Endothelial cell of umbilical vein (primary cell): ENCODE measurements at regions not wholly inside any gene's neighbourhood (a gene's known extent, or its start where the extent isn't known, plus 50 kb on each side); places are given as distances from the start of the nearest gene placed in this dataset.

Source experiments
- BruUV-seq: library from RNA; stranded (reverse); fragments of 400-500 nt; replicated peaks from 2 replicates; lab custom pipeline; 2021; lab: Mats Ljungman, UMichigan
- CTCF ChIA-PET: fragments of 300-600, 350-600 bp; sonication (Branson Sonifier 250); formaldehyde crosslinking; loops from one replicate; lab custom pipeline; 2021; ENCODE audit warnings: antibody characterized with exemption, inconsistent platforms; lab: Charles Lee
- POLR2A ChIA-PET: fragments of 300-600, 350-600 bp; sonication (Branson Sonifier 250); formaldehyde crosslinking; loops from one replicate; lab custom pipeline; 2021; ENCODE audit warnings: antibody characterized with exemption, inconsistent platforms; lab: Charles Lee
- DNase-seq: peaks from one replicate; pipeline ENCODE4 v3.0.0-alpha.2; 2011; ENCODE audit warnings: low read depth, low spot score
- FAIRE-seq: peaks from 2 replicates; lab custom pipeline; 2011; peaks lifted over from hg19 to GRCh38; lab: Jason Lieb, UNC
- H2AFZ ChIP-seq: 2 replicates; pipeline ENCODE4 v1.6.0; 2012; ENCODE audit warnings: low read depth, low read length, control low read depth, inconsistent platforms
- H3K27ac ChIP-seq: 2 replicates; pipeline ENCODE4 v1.5.1; 2011; ENCODE audit warnings: low read depth, mild to moderate bottlenecking, control low read depth, low read length, moderate library complexity; ENCODE audit not compliant: insufficient read depth
- H3K27me3 ChIP-seq, 2 experiments: 2 replicates each; pipeline versions ENCODE4 v1.6.0 to v1.6.1; 2011; ENCODE audit warnings: low read length in 2 of 2, mixed read lengths in 1 of 2; ENCODE audit not compliant: control insufficient read depth in 2 of 2, insufficient read depth in 2 of 2
- H3K36me3 ChIP-seq, 2 experiments: 2 replicates in 1 of 2; 3 replicates in 1 of 2; pipeline ENCODE4 v1.5.1; 2011; ENCODE audit warnings: low read length in 2 of 2, mild to moderate bottlenecking in 1 of 2, moderate library complexity in 1 of 2; ENCODE audit not compliant: control insufficient read depth in 2 of 2, insufficient read depth in 2 of 2; ENCODE audit errors: extremely low read depth in 1 of 2
- H3K4me1 ChIP-seq: 3 replicates; pipeline ENCODE4 v1.5.1; 2011; ENCODE audit warnings: mild to moderate bottlenecking, low read length; ENCODE audit not compliant: control insufficient read depth, insufficient read depth; ENCODE audit errors: extremely low read depth
- H3K4me2 ChIP-seq: 2 replicates; pipeline ENCODE4 v1.6.1; 2011; ENCODE audit warnings: low read length, control low read depth, mixed read lengths; ENCODE audit not compliant: insufficient read depth
- H3K4me3 ChIP-seq, 3 experiments: fragments of 200-600 bp in 1 of 3; sonication (generic), shearing (Covaris generic) in 1 of 3; replicated peaks in 1 of 3; 2 replicates each; pipeline ENCODE4 v1.5.1; 2011 to 2016; ENCODE audit warnings: control low read depth in 3 of 3, low read length in 3 of 3, mild to moderate bottlenecking in 2 of 3, inconsistent platforms in 1 of 3, low read depth in 1 of 3, moderate library complexity in 1 of 3; ENCODE audit not compliant: insufficient read depth in 1 of 3
- H3K79me2 ChIP-seq: 2 replicates; pipeline ENCODE4 v1.6.0; 2012; ENCODE audit warnings: low read length, inconsistent platforms; ENCODE audit not compliant: control insufficient read depth, insufficient read depth
- H3K9ac ChIP-seq: replicated peaks from 2 replicates; pipeline ENCODE3; 2011; ENCODE audit warnings: low read length, control low read depth; ENCODE audit not compliant: insufficient read depth; ENCODE audit errors: extremely low read depth
- H3K9me1 ChIP-seq: replicated peaks from 3 replicates; pipeline ENCODE4 v1.6.0; 2011; ENCODE audit warnings: mild to moderate bottlenecking, low read length; ENCODE audit not compliant: control insufficient read depth, insufficient read depth; ENCODE audit errors: extremely low read depth
- H3K9me3 ChIP-seq: replicated peaks from 2 replicates; pipeline ENCODE4 v1.5.1; 2012; ENCODE audit warnings: low read length, inconsistent platforms; ENCODE audit not compliant: control insufficient read depth, insufficient read depth
- H4K20me1 ChIP-seq: replicated peaks from 2 replicates; pipeline ENCODE3; 2011; ENCODE audit warnings: mild to moderate bottlenecking, low read length; ENCODE audit not compliant: control insufficient read depth, insufficient read depth; ENCODE audit errors: extremely low read depth
- CTCF ChIP-seq, 2 donors: IDR thresholded peaks; 1 replicate in 1 of 2; 2 replicates in 1 of 2; pipeline ENCODE4 v1.5.1; 2011; ENCODE audit warnings: low read length in 2 of 2, mild to moderate bottlenecking in 2 of 2, moderate library complexity in 2 of 2, control low read depth in 1 of 2, inconsistent platforms in 1 of 2, low read depth in 1 of 2; ENCODE audit not compliant: insufficient read depth in 1 of 2; ENCODE audit errors: extremely low read depth in 1 of 2
- EZH2 ChIP-seq: IDR thresholded peaks from 2 replicates; pipeline ENCODE4 v1.6.1; 2012; ENCODE audit warnings: borderline replicate concordance, low read depth, mild to moderate bottlenecking, moderate library complexity, low read length, inconsistent platforms; ENCODE audit not compliant: severe bottlenecking
- FOS ChIP-seq: IDR thresholded peaks from 2 replicates; pipeline ENCODE4 v1.6.1; 2011; ENCODE audit warnings: mild to moderate bottlenecking, low read length, moderate library complexity, borderline replicate concordance; ENCODE audit not compliant: insufficient read depth
- GATA2 ChIP-seq: IDR thresholded peaks from 2 replicates; pipeline ENCODE4 v1.7.0; 2011; ENCODE audit warnings: low read depth, mild to moderate bottlenecking, moderate library complexity, mixed read lengths, low read length; ENCODE audit not compliant: insufficient read length, insufficient read depth
- JUN ChIP-seq: IDR thresholded peaks from 2 replicates; pipeline ENCODE4 v1.6.1; 2011; ENCODE audit warnings: borderline replicate concordance, low read depth; ENCODE audit not compliant: insufficient read length, insufficient read depth
- MAX ChIP-seq: IDR thresholded peaks from 2 replicates; pipeline ENCODE4 v1.6.1; 2011; ENCODE audit not compliant: insufficient read depth, insufficient read length
- MYC ChIP-seq: IDR thresholded peaks from one replicate; pipeline ENCODE4 v1.6.1; 2011; ENCODE audit warnings: mild to moderate bottlenecking, low read depth, low read length
- POLR2A ChIP-seq: IDR thresholded peaks from 2 replicates; pipeline ENCODE4 v1.6.1; 2012; ENCODE audit warnings: low read depth, mild to moderate bottlenecking, control low read depth, low read length
- POLR2AphosphoS5 ChIP-seq: IDR thresholded peaks from 2 replicates; pipeline ENCODE4 v1.6.1; 2012; ENCODE audit warnings: low read depth, mild to moderate bottlenecking, control low read depth, low read length, moderate library complexity; ENCODE audit not compliant: insufficient read depth
- dilution Hi-C: fragments of 300-500 bp; cut with MboI; formaldehyde crosslinking; loops from one replicate; pipeline ENCODE4 v1.15.0; 2019; ENCODE audit warnings: low sequenced_read_pairs; ENCODE audit not compliant: extremely low pct_ligation_motif_present
- intact Hi-C: fragments of 100-400 bp; cut with micrococcal nuclease; formaldehyde crosslinking; loops from one replicate; pipeline ENCODE4 v1.10.0; 2022

- dilution Hi-C loops: no loop called here
These were observed 144.3 kb downstream of the KBTBD8 start for GRCh38 chr3:67142432-67142831.

More at GRCh38 chr3:67142432-67142831, 144.3 kb downstream of the KBTBD8 start:
- Histone ChIP-seq H3K9me1 (no peaks in the 10 kb centered on the region), H3K79me2 (no peaks in the 10 kb centered on the region), H3K9me3 (no peaks in the 10 kb centered on the region), H3K27me3 (no peaks in the 10 kb centered on the region), H4K20me1 (no peaks in the 10 kb centered on the region), H2AFZ (no peak overlapping the region), H3K27ac (no peak overlapping the region), H3K4me2 (no peak overlapping the region), H3K36me3 (no peaks in the 10 kb centered on the region), H3K4me3 (no peak overlapping the region), H3K4me1 (no peaks in the 10 kb centered on the region), H3K9ac (no peak overlapping the region)
- no peak for TF ChIP-seq GATA2
- no peak for TF ChIP-seq MAX
- no peak for TF ChIP-seq MYC
- no peak for TF ChIP-seq POLR2A
- TF ChIP-seq EZH2: no peak
- no peak for TF ChIP-seq FOS
- TF ChIP-seq JUN: no peak
- TF ChIP-seq CTCF (IDR thresholded peaks at IDR 0.05; ENCODE audit: extremely low read depth in 1 of 2, insufficient read depth in 1 of 2, low read depth in 1 of 2, low read length in 2 of 2): no peak
- TF ChIP-seq POLR2AphosphoS5: no peak
- ChIA-PET POLR2A (no interaction called here), CTCF (no interaction called here)
- DNase-seq: no peak
- intact Hi-C loops: no loop called here
- FAIRE-seq: no peak
- BruUV-seq: no TSS peak
